T-cell (primary cell): ENCODE measurements at regions not wholly inside any gene's neighbourhood (a gene's known extent, or its start where the extent isn't known, plus 50 kb on each side); places are given as distances from the start of the nearest gene placed in this dataset.

Experiments used
- ATAC-seq, 4 experiments: fragments of 200-7000 bp in 3 of 4; fragments of 150-1000 bp in 1 of 4; cut with Tn5 transposase; replicated peaks in 1 of 4; 1 replicate in 3 of 4; 2 replicates in 1 of 4; pipeline ENCODE4 v1.10.0; 2021; ENCODE audit warnings: moderate library complexity in 3 of 4, mild to moderate bottlenecking in 2 of 4, moderate number of reproducible peaks in 1 of 4
- CTCF ChIA-PET, 2 donors: fragments of 300-600 bp; sonication (Branson Sonifier 250); formaldehyde crosslinking; loops; one replicate each; lab custom pipeline; 2022; ENCODE audit warnings: antibody characterized with exemption in 2 of 2; lab: Charles Lee
- POLR2A ChIA-PET, 2 donors: fragments of 300-600 bp; sonication (Branson Sonifier 250); formaldehyde crosslinking; loops; one replicate each; lab custom pipeline; 2022; ENCODE audit warnings: antibody characterized with exemption in 2 of 2; lab: Charles Lee
- DNase-seq, 35 experiments: peaks; one replicate each; pipeline versions ENCODE4 v3.0.0 to v3.0.0-alpha.2; 2013 to 2023
- H3K27ac ChIP-seq: one replicate; pipeline ENCODE4 v1.5.1; 2013; ENCODE audit warnings: low read length
- H3K27me3 ChIP-seq, 2 experiments: replicated peaks in 1 of 2; 1 replicate in 1 of 2; 2 replicates in 1 of 2; pipeline versions ENCODE4 v1.6.1 to v1.7.0; 2013; ENCODE audit warnings: low read length in 1 of 2, mixed read lengths in 1 of 2; ENCODE audit not compliant: control insufficient read depth in 2 of 2, insufficient read depth in 2 of 2; ENCODE audit errors: extremely low read depth in 1 of 2
- H3K36me3 ChIP-seq, 2 donors: 1 replicate in 1 of 2; 2 replicates in 1 of 2; pipeline versions ENCODE4 v1.6.1 to v1.7.0; 2013; ENCODE audit warnings: low read length in 1 of 2; ENCODE audit not compliant: control insufficient read depth in 2 of 2, insufficient read depth in 1 of 2; ENCODE audit errors: extremely low read depth in 1 of 2
- H3K4me1 ChIP-seq, 2 experiments: 1 replicate in 1 of 2; 2 replicates in 1 of 2; pipeline versions ENCODE4 v1.6.1 to v1.7.0; 2013; ENCODE audit warnings: low read length in 2 of 2, mixed read lengths in 1 of 2; ENCODE audit not compliant: insufficient read depth in 2 of 2, control insufficient read depth in 1 of 2; ENCODE audit errors: extremely low read depth in 1 of 2
- H3K4me3 ChIP-seq, 2 donors: 1 replicate in 1 of 2; 2 replicates in 1 of 2; pipeline versions ENCODE4 v1.5.1 to v1.7.0; 2013; ENCODE audit warnings: mild to moderate bottlenecking in 2 of 2, low read length in 1 of 2, moderate library complexity in 1 of 2; ENCODE audit not compliant: control insufficient read depth in 1 of 2; ENCODE audit errors: extremely low read depth in 1 of 2
- H3K9me3 ChIP-seq: 2 replicates; pipeline ENCODE4 v1.7.0; 2013
- H3K27ac Mint-ChIP-seq, 2 donors: one replicate each; pipeline ENCODE4 v1.8.0; 2020 to 2021; ENCODE audit warnings: mild to moderate bottlenecking in 2 of 2, mixed read lengths in 2 of 2
- H3K27me3 Mint-ChIP-seq, 2 donors: one replicate each; pipeline ENCODE4 v1.8.0; 2021 to 2022; ENCODE audit warnings: mixed read lengths in 2 of 2
- H3K36me3 Mint-ChIP-seq: one replicate; pipeline ENCODE4 v1.8.0; 2021; ENCODE audit warnings: mixed read lengths
- H3K4me1 Mint-ChIP-seq, 3 donors: one replicate each; pipeline ENCODE4 v1.8.0; 2020 to 2022; ENCODE audit warnings: mixed read lengths in 3 of 3, mild to moderate bottlenecking in 1 of 3
- H3K4me3 Mint-ChIP-seq, 3 donors: one replicate each; pipeline ENCODE4 v1.8.0; 2020 to 2022; ENCODE audit warnings: mild to moderate bottlenecking in 3 of 3, mixed read lengths in 3 of 3, moderate library complexity in 3 of 3
- H3K9me3 Mint-ChIP-seq, 3 donors: one replicate each; pipeline ENCODE4 v1.8.0; 2020 to 2022; ENCODE audit warnings: mixed read lengths in 3 of 3
- WGBS: methylation state at CpG from one replicate; pipeline ENCODE4 v1.1.5; 2013; ENCODE audit warnings: missing lambda C conversion rate; ENCODE audit not compliant: insufficient coverage; 5-methylcytosine and 5-hydroxymethylcytosine counted together

DNA sequence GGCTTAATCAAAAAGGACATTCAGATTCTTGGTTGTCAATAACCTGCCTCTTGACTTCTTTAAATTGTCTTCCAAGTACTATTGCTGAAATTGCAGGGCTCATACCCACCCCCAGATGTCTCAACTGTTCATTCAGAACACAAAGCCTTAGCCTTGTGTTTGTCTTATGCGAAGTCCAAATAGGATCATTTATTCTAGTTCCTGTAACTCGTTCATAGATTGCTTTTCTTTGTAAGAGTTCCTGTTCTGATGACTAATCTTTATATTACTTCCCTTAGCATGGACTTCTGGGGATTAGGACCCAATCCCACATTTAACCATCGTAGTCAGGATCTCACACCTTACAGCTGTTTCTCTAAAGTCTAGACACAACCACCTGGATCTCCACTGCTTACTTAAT is 226.0 kb downstream of the VEGFC start:
- DNase-seq (no peak), ATAC-seq (no peak)
- H3K4me1 Mint-ChIP-seq = no peaks in the 10 kb centered on the region
- no peaks in the 10 kb centered on the region for H3K36me3 ChIP-seq
- H3K9me3 Mint-ChIP-seq = peaks cover 0 to 3% (median 3%) of the 10 kb centered on the region in 3 donors
- H3K27me3 Mint-ChIP-seq = no peaks in the 10 kb centered on the region
- H3K4me3 ChIP-seq = no peak overlapping the region
- WGBS = no CpG with 5 or more reads among the region's 3 CpGs
- no peaks in the 10 kb centered on the region for H3K27me3 ChIP-seq
- no peaks in the 10 kb centered on the region for H3K9me3 ChIP-seq
- no peak overlapping the region for H3K27ac ChIP-seq
- POLR2A ChIA-PET = no interaction called here
- no peaks in the 10 kb centered on the region for H3K4me1 ChIP-seq
- H3K36me3 Mint-ChIP-seq = no peaks in the 10 kb centered on the region
- CTCF ChIA-PET = no interaction called here
- H3K27ac Mint-ChIP-seq = no peak overlapping the region
- H3K4me3 Mint-ChIP-seq = no peak overlapping the region

DNA sequence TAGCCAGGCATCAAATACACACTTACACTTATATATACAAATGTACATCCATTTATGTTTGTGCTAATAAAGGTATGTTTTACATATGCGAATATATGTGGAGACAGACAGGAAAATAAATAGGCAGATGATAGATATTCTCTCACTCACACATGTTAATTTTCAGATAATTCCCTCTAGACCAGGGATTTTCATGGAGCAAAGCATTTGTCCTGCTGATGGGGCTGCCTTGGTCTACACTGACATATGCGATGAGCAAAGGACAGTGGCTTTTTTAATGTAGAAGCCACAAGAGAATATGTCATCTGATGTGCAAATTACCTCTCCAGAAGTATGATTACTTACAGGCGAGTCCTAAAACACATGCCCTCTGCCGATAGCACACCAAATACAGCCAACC is 224.5 kb downstream of the VEGFC start:
- Mint-ChIP-seq H3K27ac (no peak overlapping the region), H3K36me3 (no peaks in the 10 kb centered on the region), H3K4me3 (no peak overlapping the region), H3K4me1 (no peaks in the 10 kb centered on the region), H3K9me3 (peaks cover 0 to 3% (median 0%) of the 10 kb centered on the region in 3 donors), H3K27me3 (no peaks in the 10 kb centered on the region)
- 100% methylated on average over 1 of the region's 4 CpGs for WGBS
- no peak for ATAC-seq
- no peak for DNase-seq
- ChIA-PET POLR2A (no interaction called here), CTCF (no interaction called here)
- Histone ChIP-seq H3K27ac (no peak overlapping the region), H3K36me3 (no peaks in the 10 kb centered on the region), H3K4me1 (no peaks in the 10 kb centered on the region), H3K4me3 (no peak overlapping the region), H3K9me3 (no peaks in the 10 kb centered on the region), H3K27me3 (no peaks in the 10 kb centered on the region)

DNA sequence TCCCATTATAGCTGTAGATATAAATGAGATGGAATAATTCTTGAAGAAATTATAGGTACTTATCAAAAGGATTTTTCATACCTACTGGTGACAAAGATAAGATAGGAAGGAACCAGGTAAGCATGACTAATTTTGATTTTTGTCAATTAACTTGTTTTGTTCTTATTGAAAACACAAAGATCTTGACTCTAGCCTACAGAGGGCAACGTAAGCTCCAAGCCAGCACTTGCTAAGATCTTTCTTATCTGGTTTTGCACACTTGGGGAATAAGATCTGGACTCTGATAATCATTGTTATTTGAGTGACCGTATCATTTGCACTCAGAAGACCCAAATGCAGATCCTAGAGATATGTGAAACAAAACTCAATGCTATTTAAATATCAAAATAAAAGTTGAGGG is 223.4 kb downstream of the VEGFC start:
- ChIA-PET POLR2A (no interaction called here), CTCF (interaction anchor here in 1 of 2 donors (0.5 kb wide), 1 partner anchor 8 kb away, joined by 8 read pairs; no protein-coding TSS in a partner anchor)
- Histone ChIP-seq H3K27ac (no peak overlapping the region), H3K4me3 (no peak overlapping the region), H3K4me1 (no peaks in the 10 kb centered on the region), H3K36me3 (no peaks in the 10 kb centered on the region), H3K9me3 (no peaks in the 10 kb centered on the region), H3K27me3 (no peaks in the 10 kb centered on the region)
- Mint-ChIP-seq H3K9me3 (peaks cover 0 to 3% (median 0%) of the 10 kb centered on the region in 3 donors), H3K36me3 (no peaks in the 10 kb centered on the region), H3K4me1 (no peaks in the 10 kb centered on the region), H3K4me3 (no peak overlapping the region), H3K27me3 (no peaks in the 10 kb centered on the region), H3K27ac (no peak overlapping the region)
- WGBS = 0% methylated on average over 1 of the region's 2 CpGs
- ATAC-seq (no peak), DNase-seq (no peak)

GRCh38 chr4:176571206-176571605 is 221.5 kb downstream of the VEGFC start:
- no peaks in the 10 kb centered on the region for H3K27me3 ChIP-seq
- Mint-ChIP-seq H3K27ac (no peak overlapping the region), H3K4me3 (no peak overlapping the region), H3K9me3 (no peaks in the 10 kb centered on the region), H3K27me3 (no peaks in the 10 kb centered on the region), H3K36me3 (no peaks in the 10 kb centered on the region), H3K4me1 (no peaks in the 10 kb centered on the region)
- ChIA-PET POLR2A (no interaction called here), CTCF (no interaction called here)
- H3K4me1 ChIP-seq = no peaks in the 10 kb centered on the region
- no peak overlapping the region for H3K27ac ChIP-seq
- 80% methylated on average over 1 of the region's 6 CpGs for WGBS
- no peak overlapping the region for H3K4me3 ChIP-seq
- no peaks in the 10 kb centered on the region for H3K36me3 ChIP-seq
- H3K9me3 ChIP-seq = no peaks in the 10 kb centered on the region
- DNase-seq = no peak
- no peak for ATAC-seq

- DNase-seq (no peak), ATAC-seq (no peak)
- 33% methylated on average over 1 of the region's 2 CpGs for WGBS
- Mint-ChIP-seq H3K36me3 (no peaks in the 10 kb centered on the region), H3K27me3 (no peaks in the 10 kb centered on the region), H3K4me3 (no peak overlapping the region), H3K9me3 (peaks cover 0 to 3% (median 0%) of the 10 kb centered on the region in 3 donors), H3K4me1 (no peaks in the 10 kb centered on the region), H3K27ac (no peak overlapping the region)
- no peak overlapping the region for H3K27ac ChIP-seq
- no peaks in the 10 kb centered on the region for H3K4me1 ChIP-seq
- CTCF ChIA-PET = no interaction called here
- no peak overlapping the region for H3K4me3 ChIP-seq
- POLR2A ChIA-PET = no interaction called here
- H3K27me3 ChIP-seq = no peaks in the 10 kb centered on the region
- no peaks in the 10 kb centered on the region for H3K9me3 ChIP-seq
- no peaks in the 10 kb centered on the region for H3K36me3 ChIP-seq
These were observed 217.5 kb downstream of the VEGFC start for GRCh38 chr4:176575141-176575730.

DNA sequence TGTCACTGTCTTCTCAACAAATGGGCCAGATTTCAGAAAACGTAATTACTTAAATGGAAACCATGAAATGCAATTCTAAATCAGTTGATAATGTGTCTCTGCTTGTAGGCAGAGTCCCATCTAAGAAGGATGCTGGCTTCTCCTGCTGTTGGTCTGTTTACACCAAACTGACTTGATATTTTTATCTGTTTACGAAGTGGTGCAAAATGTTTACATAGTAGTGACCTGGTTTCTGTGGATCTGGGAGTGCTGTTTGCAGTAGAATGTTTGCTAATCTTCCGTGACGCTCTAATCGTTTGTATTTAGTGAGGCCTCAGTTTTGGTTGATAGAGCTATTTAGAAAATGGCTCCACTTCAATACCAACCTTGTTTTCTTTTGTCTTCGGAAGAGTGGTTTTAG is 213.5 kb downstream of the VEGFC start:
- Mint-ChIP-seq H3K27me3 (peaks cover 0 to 6% of the 10 kb centered on the region in 2 donors), H3K9me3 (peaks cover 0 to 8% (median 3%) of the 10 kb centered on the region in 3 donors), H3K27ac (no peak overlapping the region), H3K36me3 (no peaks in the 10 kb centered on the region), H3K4me1 (no peaks in the 10 kb centered on the region), H3K4me3 (no peak overlapping the region)
- no peaks in the 10 kb centered on the region for H3K36me3 ChIP-seq
- ChIA-PET CTCF (no interaction called here), POLR2A (no interaction called here)
- H3K4me1 ChIP-seq = no peaks in the 10 kb centered on the region
- no peak overlapping the region for H3K27ac ChIP-seq
- no peak for ATAC-seq
- WGBS = 67% methylated on average over 1 of the region's 6 CpGs
- no peaks in the 10 kb centered on the region for H3K27me3 ChIP-seq
- H3K9me3 ChIP-seq = no peaks in the 10 kb centered on the region
- no peak overlapping the region for H3K4me3 ChIP-seq
- DNase-seq = no peak

- H3K27ac ChIP-seq = no peak overlapping the region
- ChIA-PET CTCF (no interaction called here), POLR2A (no interaction called here)
- no peaks in the 10 kb centered on the region for H3K36me3 Mint-ChIP-seq
- H3K9me3 ChIP-seq = no peaks in the 10 kb centered on the region
- no peaks in the 10 kb centered on the region for H3K36me3 ChIP-seq
- ATAC-seq (no peak), DNase-seq (no peak)
- no peaks in the 10 kb centered on the region for H3K4me1 Mint-ChIP-seq
- H3K4me3 Mint-ChIP-seq = no peak overlapping the region
- no peak overlapping the region for H3K4me3 ChIP-seq
- H3K4me1 ChIP-seq = no peaks in the 10 kb centered on the region
- H3K27ac Mint-ChIP-seq = no peak overlapping the region
- no peaks in the 10 kb centered on the region for H3K27me3 ChIP-seq
- 92% methylated on average over 3 of the region's 5 CpGs for WGBS
- peaks cover 0 to 16% (median 0%) of the 10 kb centered on the region in 3 donors for H3K9me3 Mint-ChIP-seq
- H3K27me3 Mint-ChIP-seq = peaks cover 0 to 6% of the 10 kb centered on the region in 2 donors
These were observed 209.4 kb downstream of the VEGFC start for GRCh38 chr4:176583278-176583677.
